ENCODE measurements at regions not wholly inside any gene's neighbourhood (a gene's known extent, or its start where the extent isn't known, plus 50 kb on each side); places are given as distances from the start of the nearest gene placed in this dataset.

DNA sequence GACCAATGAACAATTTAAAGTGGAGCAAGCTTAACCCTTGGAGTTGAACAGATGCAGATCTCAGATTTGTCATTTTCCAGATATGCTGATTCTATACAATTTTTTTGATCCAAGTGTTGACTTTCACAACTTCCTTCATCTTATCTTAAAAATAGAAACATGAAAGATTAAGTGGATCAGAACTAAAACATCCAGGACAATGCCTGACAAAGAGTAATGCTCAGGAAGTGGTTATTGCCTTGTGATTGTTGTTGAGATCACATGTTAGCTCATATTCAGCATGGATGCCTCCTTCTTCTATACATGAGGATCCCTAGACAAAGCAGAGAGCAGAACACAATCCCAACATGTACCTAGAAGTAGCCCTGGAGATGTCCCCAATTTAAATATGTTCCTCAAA lies 160.9 kb downstream of the PPARGC1A start:
- Mint-ChIP-seq H3K36me3 (ENCODE audit: insufficient read depth in 1 of 3, low read depth in 3 of 3) (peaks cover 0 to 2% (median 0%) of the 10 kb centered on the region in 3 experiments; a peak in 3 of 7 replicates), H3K27ac (no peak overlapping the region), H3K4me3 (no peak overlapping the region), H3K27me3 (ENCODE audit: low read depth) (peaks cover 6% of the 10 kb centered on the region), H3K9me3 (peaks cover 0 to 8% of the 10 kb centered on the region in 2 experiments; a peak in 2 of 5 replicates), H3K4me1 (peaks cover 9 to 23% of the 10 kb centered on the region in 2 experiments)
- H2BK120ac ChIP-seq (ENCODE audit: low read depth, low read length, poor library complexity, severe bottlenecking), result no peak overlapping the region
- no peak for TF ChIP-seq CTCF (conservative IDR thresholded peaks at IDR 0.05)
- H2AK5ac ChIP-seq (ENCODE audit: insufficient read length, low read length), result no peak overlapping the region
- H3K18ac ChIP-seq (ENCODE audit: insufficient read length, low read depth, low read length), result no peak overlapping the region
- no peaks in the 10 kb centered on the region for H3K9me3 ChIP-seq (ENCODE audit: control insufficient read depth, low read depth, low read length)
- DNase-seq, result no peak
- no peaks in the 10 kb centered on the region for H3K27me3 ChIP-seq (ENCODE audit: insufficient read depth, low read length)
- H2AFZ ChIP-seq (ENCODE audit: low read length), result no peak overlapping the region
- H3K4me1 ChIP-seq (ENCODE audit: insufficient read depth, low read length), result peaks cover 7% of the 10 kb centered on the region
- H4K91ac ChIP-seq (ENCODE audit: insufficient read length, low read depth, low read length), result no peak overlapping the region
- H3K23me2 ChIP-seq (ENCODE audit: insufficient read length, low read depth, low read length, poor library complexity, severe bottlenecking), result no peaks in the 10 kb centered on the region
- no peak overlapping the region for H4K5ac ChIP-seq (ENCODE audit: insufficient read length, low read depth, low read length)
- no peaks in the 10 kb centered on the region for H4K20me1 ChIP-seq (ENCODE audit: control insufficient read depth, insufficient read depth, insufficient read length)
- no peak overlapping the region for H2BK20ac ChIP-seq (ENCODE audit: low read depth, low read length, poor library complexity, severe bottlenecking)
- no peaks in the 10 kb centered on the region for H3K79me2 ChIP-seq (ENCODE audit: insufficient read depth, low read length)
- H3K9ac ChIP-seq (ENCODE audit: extremely low read depth, insufficient read length, low read length), result no peak overlapping the region
- no peak overlapping the region for H3K23ac ChIP-seq (ENCODE audit: insufficient read length, low read depth, low read length)
- H3K14ac ChIP-seq (ENCODE audit: insufficient read depth, low read length), result no peak overlapping the region
- H3K56ac ChIP-seq (ENCODE audit: insufficient read length, low read depth, low read length), result no peak overlapping the region
- H3K4ac ChIP-seq (ENCODE audit: low read depth, low read length), result no peak overlapping the region
- no peak overlapping the region for H3K4me2 ChIP-seq (ENCODE audit: insufficient read depth, insufficient read length, low read length)
- H4K8ac ChIP-seq (replicated peaks; ENCODE audit: insufficient read length, low read depth, low read length), result no peak overlapping the region
- H3T11ph ChIP-seq (ENCODE audit: low read length), result no peak overlapping the region
- H2BK12ac ChIP-seq (ENCODE audit: insufficient read length, low read depth, low read length), result no peak overlapping the region
- H3K27ac ChIP-seq (ENCODE audit: insufficient read length, low read depth, low read length), result no peak overlapping the region
- no peak overlapping the region for H2BK15ac ChIP-seq (ENCODE audit: low read depth, low read length)
- no peak overlapping the region for H2BK5ac ChIP-seq (ENCODE audit: insufficient read length, low read length)
- H3K79me1 ChIP-seq (ENCODE audit: insufficient read depth, low read depth, low read length, poor library complexity, severe bottlenecking), result no peaks in the 10 kb centered on the region
